T-helper 17 cell (primary cell): ENCODE measurements at regions not wholly inside any gene's neighbourhood (a gene's known extent, or its start where the extent isn't known, plus 50 kb on each side); places are given as distances from the start of the nearest gene placed in this dataset.

Experiments used
- ATAC-seq: fragments of 150-1000 bp; cut with Tn5 transposase; 2 replicates; pipeline ENCODE4 v1.10.0; 2021; ENCODE audit warnings: mild to moderate bottlenecking, moderate library complexity
- DNase-seq, 3 donors: peaks; one replicate each; pipeline versions ENCODE4 v3.0.0 to v3.0.0-alpha.2; 2020 to 2021
- H3K9me3 ChIP-seq: one replicate; pipeline ENCODE4 v1.7.0; 2013; ENCODE audit warnings: low read length, mild to moderate bottlenecking; ENCODE audit not compliant: control insufficient read depth, poor library complexity, severe bottlenecking
- H3K27ac Mint-ChIP-seq: one replicate; pipeline ENCODE4 v1.8.0; 2022; ENCODE audit warnings: mild to moderate bottlenecking, moderate library complexity, mixed read lengths
- H3K27me3 Mint-ChIP-seq: one replicate; pipeline ENCODE4 v1.8.0; 2022; ENCODE audit warnings: mixed read lengths
- H3K36me3 Mint-ChIP-seq: one replicate; pipeline ENCODE4 v1.8.0; 2022; ENCODE audit warnings: low read depth, mixed read lengths
- H3K4me1 Mint-ChIP-seq: one replicate; pipeline ENCODE4 v1.8.0; 2022; ENCODE audit warnings: mild to moderate bottlenecking, mixed read lengths
- H3K4me3 Mint-ChIP-seq: one replicate; pipeline ENCODE4 v1.8.0; 2022; ENCODE audit warnings: mild to moderate bottlenecking, moderate library complexity, mixed read lengths

GRCh38 chr4:177957596-177958360 lies 515.5 kb upstream of the AGA start:
- Mint-ChIP-seq H3K27me3 (no peaks in the 10 kb centered on the region), H3K27ac (no peak overlapping the region), H3K4me3 (no peak overlapping the region), H3K36me3 (no peaks in the 10 kb centered on the region), H3K4me1 (no peaks in the 10 kb centered on the region)
- H3K9me3 ChIP-seq = no peaks in the 10 kb centered on the region
- ATAC-seq (no peak), DNase-seq (no peak)

DNA sequence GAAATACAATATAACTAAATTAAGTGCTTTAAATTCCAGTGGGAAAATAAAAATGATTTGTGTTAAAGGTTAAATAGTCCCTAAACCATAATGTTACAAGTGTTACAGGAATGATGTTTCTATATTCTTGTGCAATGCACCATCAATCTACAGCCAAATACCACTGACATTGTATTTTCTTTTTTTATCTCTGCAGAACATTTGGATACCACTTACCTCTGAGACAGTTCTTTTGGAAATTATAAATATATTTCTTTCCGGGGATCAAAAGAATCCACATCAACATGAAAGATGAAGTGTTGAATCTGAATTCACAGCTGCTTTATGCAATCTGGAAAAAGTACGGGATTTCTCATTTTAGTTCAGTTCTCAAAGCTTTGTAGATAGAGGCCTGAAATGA lies 518.3 kb upstream of the AGA start:
- Mint-ChIP-seq H3K36me3 (no peaks in the 10 kb centered on the region), H3K27ac (no peak overlapping the region), H3K4me3 (no peak overlapping the region), H3K27me3 (no peaks in the 10 kb centered on the region), H3K4me1 (no peaks in the 10 kb centered on the region)
- DNase-seq (no peak), ATAC-seq (no peak)
- no peaks in the 10 kb centered on the region for H3K9me3 ChIP-seq

- H3K36me3 Mint-ChIP-seq = no peaks in the 10 kb centered on the region
Measured at GRCh38 chr4:177961761-177962380, 519.6 kb upstream of the AGA start.

GRCh38 chr4:177964061-177964460 lies 521.8 kb upstream of the AGA start:
- no peaks in the 10 kb centered on the region for H3K36me3 Mint-ChIP-seq
- no peak overlapping the region for H3K4me3 Mint-ChIP-seq
- no peaks in the 10 kb centered on the region for H3K4me1 Mint-ChIP-seq
- no peaks in the 10 kb centered on the region for H3K9me3 ChIP-seq
- no peaks in the 10 kb centered on the region for H3K27me3 Mint-ChIP-seq
- no peak overlapping the region for H3K27ac Mint-ChIP-seq
- ATAC-seq (no peak), DNase-seq (no peak)

More at GRCh38 chr4:177961761-177962380, 519.6 kb upstream of the AGA start:
- H3K27me3 Mint-ChIP-seq = no peaks in the 10 kb centered on the region
- no peak overlapping the region for H3K4me3 Mint-ChIP-seq
- DNase-seq = no peak
- H3K4me1 Mint-ChIP-seq = no peaks in the 10 kb centered on the region
- no peak for ATAC-seq
- H3K27ac Mint-ChIP-seq = no peak overlapping the region
- no peaks in the 10 kb centered on the region for H3K9me3 ChIP-seq

DNA sequence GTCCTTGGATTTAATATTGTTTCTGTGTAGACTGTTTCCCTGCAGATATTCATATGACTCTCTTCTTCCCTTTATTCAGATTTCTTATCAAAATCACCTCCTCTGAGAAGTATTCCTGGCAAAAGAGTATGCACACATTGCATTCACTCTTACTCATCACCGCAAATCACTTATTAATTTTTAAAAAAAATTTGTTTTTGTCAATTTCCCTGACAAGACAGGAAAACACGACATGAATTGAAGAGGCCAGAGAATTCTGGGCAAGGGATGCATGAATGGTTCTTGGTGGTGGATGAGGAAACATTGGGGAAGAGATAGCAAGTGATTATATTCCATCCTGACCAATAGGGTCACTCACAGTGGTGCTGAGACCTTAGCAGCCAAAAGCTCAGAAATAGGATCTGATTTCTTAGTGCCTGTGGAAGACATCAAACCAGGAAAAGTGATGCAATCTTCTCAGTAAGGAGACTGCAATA lies 522.5 kb upstream of the AGA start:
- no peaks in the 10 kb centered on the region for H3K9me3 ChIP-seq
- Mint-ChIP-seq H3K27me3 (no peaks in the 10 kb centered on the region), H3K4me3 (no peak overlapping the region), H3K36me3 (no peaks in the 10 kb centered on the region), H3K27ac (no peak overlapping the region), H3K4me1 (no peaks in the 10 kb centered on the region)
- DNase-seq (no peak), ATAC-seq (no peak)

DNA sequence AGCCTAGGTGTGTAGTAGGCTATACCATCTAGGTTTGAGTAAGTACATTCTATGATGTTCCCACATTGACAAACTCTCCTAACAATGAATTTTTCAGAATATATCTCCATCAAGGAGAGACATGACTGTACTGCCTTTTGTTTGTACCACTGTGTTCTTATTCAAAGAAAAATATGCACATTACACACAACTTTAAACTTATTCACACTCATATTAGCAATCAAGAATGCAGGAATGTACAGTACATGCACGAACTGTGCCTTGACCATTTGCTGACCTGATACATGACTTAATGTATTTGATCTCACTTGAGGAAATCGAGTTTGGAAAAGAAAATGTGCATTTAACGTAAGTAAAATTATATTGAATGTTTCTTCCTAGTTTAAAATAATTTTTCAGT lies 525.1 kb upstream of the AGA start:
- ATAC-seq (no peak), DNase-seq (no peak)
- Mint-ChIP-seq H3K27ac (no peak overlapping the region), H3K36me3 (no peaks in the 10 kb centered on the region), H3K27me3 (no peaks in the 10 kb centered on the region), H3K4me3 (no peak overlapping the region), H3K4me1 (no peaks in the 10 kb centered on the region)
- H3K9me3 ChIP-seq = no peaks in the 10 kb centered on the region

DNA sequence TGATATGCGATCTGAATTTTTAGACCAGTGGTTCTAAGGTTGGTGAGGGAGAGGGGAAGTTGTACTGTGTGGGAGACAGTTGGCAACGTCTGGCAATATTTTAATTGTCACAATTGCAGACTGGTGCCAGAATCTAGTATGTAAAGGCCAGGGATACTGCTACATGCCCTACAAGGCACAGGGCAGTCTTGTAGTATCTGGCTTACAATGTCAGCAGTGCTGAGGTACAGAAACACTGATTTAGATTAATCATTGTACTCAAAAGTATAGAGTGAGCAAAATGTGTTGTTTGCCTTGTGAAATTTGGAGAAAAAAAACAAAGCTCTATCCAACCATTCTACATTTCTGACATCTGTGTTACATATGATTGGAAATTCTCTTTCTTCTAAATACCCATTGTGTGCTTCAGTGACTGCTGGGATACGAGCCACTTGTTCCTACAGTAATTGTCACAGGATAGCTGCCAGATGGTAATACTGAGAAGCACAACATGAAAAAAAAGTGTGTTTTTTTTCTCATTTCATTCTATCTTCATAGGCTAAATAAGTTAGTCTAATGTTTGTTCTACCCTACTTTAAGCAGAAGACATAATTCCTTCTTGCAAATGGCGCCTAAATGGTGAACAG lies 526.7 kb upstream of the AGA start:
- DNase-seq (no peak), ATAC-seq (no peak)
- Mint-ChIP-seq H3K27ac (no peak overlapping the region), H3K4me3 (no peak overlapping the region), H3K4me1 (no peaks in the 10 kb centered on the region), H3K27me3 (no peaks in the 10 kb centered on the region), H3K36me3 (no peaks in the 10 kb centered on the region)
- H3K9me3 ChIP-seq = no peaks in the 10 kb centered on the region

DNA sequence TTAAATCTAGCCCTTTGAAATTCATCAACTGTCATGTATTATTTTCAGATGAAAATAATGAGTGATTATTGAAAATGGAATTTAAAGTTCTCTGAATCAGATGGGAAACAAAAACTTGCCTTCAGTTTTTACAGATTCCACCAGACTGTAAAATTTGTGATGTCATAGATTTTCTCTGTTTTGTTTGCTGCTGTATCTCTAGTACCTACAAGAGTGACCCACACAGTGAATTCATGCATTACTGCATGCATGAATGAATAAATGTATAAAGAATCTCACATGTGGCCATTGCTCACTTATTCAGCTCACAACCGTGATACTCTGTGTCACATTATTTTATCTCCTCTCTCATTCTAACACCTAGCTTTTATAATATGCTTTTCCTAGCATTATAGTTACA lies 532.2 kb upstream of the AGA start:
- DNase-seq (no peak), ATAC-seq (no peak)
- H3K9me3 ChIP-seq = no peaks in the 10 kb centered on the region
- Mint-ChIP-seq H3K4me1 (no peaks in the 10 kb centered on the region), H3K27me3 (no peaks in the 10 kb centered on the region), H3K27ac (no peak overlapping the region), H3K36me3 (no peaks in the 10 kb centered on the region), H3K4me3 (no peak overlapping the region)

- no peak overlapping the region for H3K27ac Mint-ChIP-seq
- no peak overlapping the region for H3K4me3 Mint-ChIP-seq
- no peaks in the 10 kb centered on the region for H3K4me1 Mint-ChIP-seq
- no peaks in the 10 kb centered on the region for H3K36me3 Mint-ChIP-seq
- H3K27me3 Mint-ChIP-seq = no peaks in the 10 kb centered on the region
- DNase-seq (no peak), ATAC-seq (no peak)
- H3K9me3 ChIP-seq = no peaks in the 10 kb centered on the region
Measured at GRCh38 chr4:177975315-177975987, 533.2 kb upstream of the AGA start.

GRCh38 chr4:177986236-177986635 lies 544.0 kb upstream of the AGA start:
- no peaks in the 10 kb centered on the region for H3K27me3 Mint-ChIP-seq
- H3K4me1 Mint-ChIP-seq = no peaks in the 10 kb centered on the region
- H3K36me3 Mint-ChIP-seq = no peaks in the 10 kb centered on the region
- DNase-seq (no peak), ATAC-seq (no peak)
- H3K4me3 Mint-ChIP-seq = no peak overlapping the region
- H3K9me3 ChIP-seq = no peaks in the 10 kb centered on the region
- H3K27ac Mint-ChIP-seq = no peak overlapping the region

DNA sequence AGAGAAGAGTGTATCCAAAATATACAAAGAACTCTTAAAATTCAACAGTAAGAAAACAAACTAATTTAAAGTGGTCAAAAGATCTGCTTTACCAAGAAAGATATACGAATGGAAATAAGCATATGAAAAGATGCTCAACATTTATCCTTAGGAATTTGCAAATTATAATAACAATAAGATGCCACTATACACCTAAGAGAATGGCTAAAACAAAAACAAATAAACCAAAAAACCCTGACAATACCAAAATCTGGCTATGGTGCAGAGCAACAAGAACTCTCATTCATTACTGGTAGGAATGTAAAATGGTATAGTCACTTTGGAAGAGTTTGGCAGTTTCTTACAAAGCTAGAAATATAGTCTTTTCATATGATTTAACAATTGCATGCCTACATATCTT lies 545.7 kb upstream of the AGA start:
- DNase-seq (no peak), ATAC-seq (no peak)
- Mint-ChIP-seq H3K27ac (no peak overlapping the region), H3K27me3 (no peaks in the 10 kb centered on the region), H3K36me3 (no peaks in the 10 kb centered on the region), H3K4me1 (no peaks in the 10 kb centered on the region), H3K4me3 (no peak overlapping the region)
- H3K9me3 ChIP-seq = no peaks in the 10 kb centered on the region

GRCh38 chr4:177989503-177990201 lies 547.4 kb upstream of the AGA start:
- ATAC-seq (no peak), DNase-seq (no peak)
- Mint-ChIP-seq H3K27ac (no peak overlapping the region), H3K4me3 (no peak overlapping the region), H3K36me3 (no peaks in the 10 kb centered on the region), H3K4me1 (no peaks in the 10 kb centered on the region), H3K27me3 (no peaks in the 10 kb centered on the region)
- H3K9me3 ChIP-seq = no peaks in the 10 kb centered on the region

GRCh38 chr4:178003098-178003657 lies 560.9 kb upstream of the AGA start:
- ATAC-seq = no peak
- H3K9me3 ChIP-seq = no peaks in the 10 kb centered on the region
- DNase-seq = no peak

More at GRCh38 chr4:178003098-178003657, 560.9 kb upstream of the AGA start:
- no peak overlapping the region for H3K4me3 Mint-ChIP-seq
- no peak overlapping the region for H3K27ac Mint-ChIP-seq
- no peaks in the 10 kb centered on the region for H3K27me3 Mint-ChIP-seq
- H3K36me3 Mint-ChIP-seq = no peaks in the 10 kb centered on the region
- H3K4me1 Mint-ChIP-seq = no peaks in the 10 kb centered on the region
